Fibroblast of pulmonary artery (primary cell): ENCODE measurements at regions not wholly inside any gene's neighbourhood (a gene's known extent, or its start where the extent isn't known, plus 50 kb on each side); places are given as distances from the start of the nearest gene placed in this dataset.

Source experiments
- DNase-seq: peaks from one replicate; pipeline ENCODE4 v3.0.0-alpha.2; 2010; ENCODE audit warnings: low read depth
- H3K4me3 ChIP-seq: replicated peaks from 2 replicates; pipeline ENCODE4 v1.5.1; 2011; ENCODE audit warnings: low read depth, mild to moderate bottlenecking, control low read depth, low read length, moderate library complexity
- CTCF ChIP-seq: IDR thresholded peaks from 2 replicates; pipeline ENCODE4 v1.5.1; 2011; ENCODE audit warnings: mild to moderate bottlenecking, control low read depth, low read length, inconsistent platforms; ENCODE audit errors: missing control alignments

- no peak for TF ChIP-seq CTCF
- no peak overlapping the region for H3K4me3 ChIP-seq
- no peak for DNase-seq
Observed at GRCh38 chr3:103629391-103629790, 1194.6 kb downstream of the ZPLD1 start.

- H3K4me3 ChIP-seq = no peak overlapping the region
- no peak for DNase-seq
- TF ChIP-seq CTCF = no peak
Observed at GRCh38 chr3:103644450-103644849, 1209.6 kb downstream of the ZPLD1 start.

- no peak for TF ChIP-seq CTCF
- no peak overlapping the region for H3K4me3 ChIP-seq
- no peak for DNase-seq
Observed at GRCh38 chr3:103653996-103654395, 1219.2 kb downstream of the ZPLD1 start.

- TF ChIP-seq CTCF = no peak
- DNase-seq = no peak
- no peak overlapping the region for H3K4me3 ChIP-seq
Observed at GRCh38 chr3:103657756-103658155, 1222.9 kb downstream of the ZPLD1 start.

GRCh38 chr3:103660810-103661209 lies 1226.0 kb downstream of the ZPLD1 start:
- no peak for TF ChIP-seq CTCF
- DNase-seq = no peak
- no peak overlapping the region for H3K4me3 ChIP-seq

- no peak for TF ChIP-seq CTCF
- DNase-seq = no peak
- H3K4me3 ChIP-seq = no peak overlapping the region
Observed at GRCh38 chr3:103662591-103662990, 1227.8 kb downstream of the ZPLD1 start.

GRCh38 chr3:103672346-103672745 lies 1237.5 kb downstream of the ZPLD1 start:
- no peak for TF ChIP-seq CTCF
- no peak for DNase-seq
- no peak overlapping the region for H3K4me3 ChIP-seq
